ENCODE measurements at regions not wholly inside any gene's neighbourhood (a gene's known extent, or its start where the extent isn't known, plus 50 kb on each side); places are given as distances from the start of the nearest gene placed in this dataset.

- Mint-ChIP-seq H3K4me3 (no peak overlapping the region), H3K9me3 (peaks cover 9% of the 10 kb centered on the region), H3K27ac (ENCODE audit: unreplicated experiment) (no peak overlapping the region), H3K4me1 (no peaks in the 10 kb centered on the region), H3K36me3 (ENCODE audit: low read depth) (peaks cover 4% of the 10 kb centered on the region), H3K27me3 (ENCODE audit: low read depth) (no peaks in the 10 kb centered on the region)
- no peak for DNase-seq (ENCODE audit: low read depth, low spot score)
- TF ChIP-seq, protein P1, sequence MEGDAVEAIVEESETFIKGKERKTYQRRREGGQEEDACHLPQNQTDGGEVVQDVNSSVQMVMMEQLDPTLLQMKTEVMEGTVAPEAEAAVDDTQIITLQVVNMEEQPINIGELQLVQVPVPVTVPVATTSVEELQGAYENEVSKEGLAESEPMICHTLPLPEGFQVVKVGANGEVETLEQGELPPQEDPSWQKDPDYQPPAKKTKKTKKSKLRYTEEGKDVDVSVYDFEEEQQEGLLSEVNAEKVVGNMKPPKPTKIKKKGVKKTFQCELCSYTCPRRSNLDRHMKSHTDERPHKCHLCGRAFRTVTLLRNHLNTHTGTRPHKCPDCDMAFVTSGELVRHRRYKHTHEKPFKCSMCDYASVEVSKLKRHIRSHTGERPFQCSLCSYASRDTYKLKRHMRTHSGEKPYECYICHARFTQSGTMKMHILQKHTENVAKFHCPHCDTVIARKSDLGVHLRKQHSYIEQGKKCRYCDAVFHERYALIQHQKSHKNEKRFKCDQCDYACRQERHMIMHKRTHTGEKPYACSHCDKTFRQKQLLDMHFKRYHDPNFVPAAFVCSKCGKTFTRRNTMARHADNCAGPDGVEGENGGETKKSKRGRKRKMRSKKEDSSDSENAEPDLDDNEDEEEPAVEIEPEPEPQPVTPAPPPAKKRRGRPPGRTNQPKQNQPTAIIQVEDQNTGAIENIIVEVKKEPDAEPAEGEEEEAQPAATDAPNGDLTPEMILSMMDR (conservative IDR thresholded peaks at IDR 0.05) = no peak
These were observed 132.3 kb downstream of the PFDN4 start for GRCh38 chr20:54340206-54340605.

- Mint-ChIP-seq H3K27ac (ENCODE audit: unreplicated experiment) (no peak overlapping the region), H3K4me3 (no peak overlapping the region), H3K27me3 (ENCODE audit: low read depth) (no peaks in the 10 kb centered on the region), H3K36me3 (ENCODE audit: low read depth) (peaks cover 4% of the 10 kb centered on the region), H3K4me1 (no peaks in the 10 kb centered on the region), H3K9me3 (peaks cover 8% of the 10 kb centered on the region)
- TF ChIP-seq, protein P1 (conservative IDR thresholded peaks at IDR 0.05) = no peak
- no peak for DNase-seq (ENCODE audit: low read depth, low spot score)
These were observed 132.8 kb downstream of the PFDN4 start for GRCh38 chr20:54340667-54341081.

- TF ChIP-seq, protein P1 (conservative IDR thresholded peaks at IDR 0.05) = no peak
- peaks cover 5% of the 10 kb centered on the region for H3K9me3 Mint-ChIP-seq
- no peak overlapping the region for H3K4me3 Mint-ChIP-seq
- H3K36me3 Mint-ChIP-seq (ENCODE audit: low read depth) = peaks cover 2% of the 10 kb centered on the region
- no peak overlapping the region for H3K27ac Mint-ChIP-seq (ENCODE audit: unreplicated experiment)
- DNase-seq (ENCODE audit: low read depth, low spot score) = no peak
- peaks cover 4% of the 10 kb centered on the region for H3K4me1 Mint-ChIP-seq
- H3K27me3 Mint-ChIP-seq (ENCODE audit: low read depth) = no peaks in the 10 kb centered on the region
These were observed 133.0 kb upstream of the DOK5 start for GRCh38 chr20:54342258-54342920.

DNA sequence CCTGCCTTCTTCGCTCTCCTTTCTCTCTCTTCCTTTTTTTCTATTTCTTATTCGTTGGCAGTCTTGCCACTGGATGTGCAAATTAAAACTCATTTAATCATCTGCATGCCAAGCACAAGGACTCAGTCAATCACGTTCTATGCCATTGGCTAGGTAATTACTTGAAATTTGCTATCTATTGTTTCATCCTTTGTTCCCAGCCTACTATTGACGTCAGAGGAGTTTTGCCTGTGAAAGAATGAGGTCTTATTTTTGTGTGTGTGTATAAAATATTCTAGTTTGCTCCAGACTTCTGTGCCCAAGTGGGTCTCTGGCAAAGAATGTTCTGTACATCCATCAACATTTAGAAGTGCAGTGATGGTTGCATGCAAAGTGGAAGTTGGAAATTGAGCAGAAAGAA is 132.3 kb upstream of the DOK5 start:
- Mint-ChIP-seq H3K4me3 (no peak overlapping the region), H3K36me3 (ENCODE audit: low read depth) (peaks cover 2% of the 10 kb centered on the region), H3K9me3 (peaks cover 3% of the 10 kb centered on the region), H3K27me3 (ENCODE audit: low read depth) (no peaks in the 10 kb centered on the region), H3K27ac (ENCODE audit: unreplicated experiment) (no peak overlapping the region), H3K4me1 (peaks cover 4% of the 10 kb centered on the region)
- TF ChIP-seq, protein P1 (conservative IDR thresholded peaks at IDR 0.05) = no peak
- no peak for DNase-seq (ENCODE audit: low read depth, low spot score)

DNA sequence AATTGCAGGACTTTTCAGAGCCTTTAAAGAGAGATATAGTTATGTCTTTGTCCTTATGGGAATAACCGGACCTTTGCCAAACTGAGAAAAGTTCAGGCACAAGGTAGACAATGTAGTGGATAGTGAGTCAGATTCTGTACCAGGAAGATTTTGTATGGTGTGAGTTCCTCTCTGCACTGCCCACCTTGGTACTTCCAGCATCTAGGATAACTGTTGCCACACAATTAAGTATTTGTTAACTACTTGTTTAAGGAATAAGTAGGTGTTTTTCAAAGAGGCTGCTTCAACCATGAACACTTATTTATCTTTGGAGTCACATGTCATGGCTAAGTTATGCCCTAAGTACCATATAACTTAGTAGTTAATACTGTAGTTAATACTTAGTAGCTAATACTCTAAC is 131.8 kb upstream of the DOK5 start:
- H3K27ac Mint-ChIP-seq (ENCODE audit: unreplicated experiment) = no peak overlapping the region
- TF ChIP-seq, protein P1 (conservative IDR thresholded peaks at IDR 0.05) = no peak
- peaks cover 2% of the 10 kb centered on the region for H3K36me3 Mint-ChIP-seq (ENCODE audit: low read depth)
- H3K4me3 Mint-ChIP-seq = no peak overlapping the region
- peaks cover 3% of the 10 kb centered on the region for H3K9me3 Mint-ChIP-seq
- no peak for DNase-seq (ENCODE audit: low read depth, low spot score)
- peaks cover 4% of the 10 kb centered on the region for H3K4me1 Mint-ChIP-seq
- H3K27me3 Mint-ChIP-seq (ENCODE audit: low read depth) = no peaks in the 10 kb centered on the region
